Transverse colon (tissue), 4 donors: ENCODE measurements at regions not wholly inside any gene's neighbourhood (a gene's known extent, or its start where the extent isn't known, plus 50 kb on each side); places are given as distances from the start of the nearest gene placed in this dataset.

ENCODE experiments used
- DNase-seq: peaks from one replicate; pipeline ENCODE4 v3.0.0-alpha.2; 2019
- H3K27ac ChIP-seq, 4 donors: fragments of 200-600 bp; sonication (generic); 2 replicates each; pipeline ENCODE4 v1.5.1; 2016 to 2018; ENCODE audit warnings: inconsistent platforms in 4 of 4
- H3K27me3 ChIP-seq: fragments of 200-600 bp; sonication (generic); 2 replicates; pipeline ENCODE4 v1.5.1; 2017; ENCODE audit warnings: inconsistent platforms
- H3K36me3 ChIP-seq, 4 donors: fragments of 200-600 bp; sonication (generic); 2 replicates each; pipeline ENCODE4 v1.5.1; 2017 to 2019; ENCODE audit warnings: inconsistent platforms in 4 of 4
- H3K4me1 ChIP-seq, 4 donors: fragments of 200-600 bp; sonication (generic); 2 replicates each; pipeline ENCODE4 v1.5.1; 2017 to 2020; ENCODE audit warnings: inconsistent platforms in 4 of 4
- H3K4me3 ChIP-seq, 4 donors: fragments of 200-600 bp; sonication (generic); 1 replicate in 1 of 4; 2 replicates in 3 of 4; pipeline versions ENCODE4 v1.5.1 to v1.6.1; 2017 to 2019; ENCODE audit warnings: inconsistent platforms in 4 of 4
- H3K9me3 ChIP-seq, 2 donors: fragments of 200-600 bp; sonication (generic); 2 replicates each; pipeline ENCODE4 v1.5.1; 2017 to 2019; ENCODE audit warnings: inconsistent platforms in 2 of 2
- EP300 ChIP-seq: sonication (generic); formaldehyde crosslinking; IDR thresholded peaks from one replicate; pipeline ENCODE4 v1.6.1; 2017; ENCODE audit warnings: antibody characterized with exemption, low read depth
- POLR2A ChIP-seq: fragments of 450-650 bp; IDR thresholded peaks from one replicate; pipeline ENCODE4 v1.6.1; 2016; ENCODE audit warnings: antibody characterized with exemption, mild to moderate bottlenecking, moderate library complexity
- POLR2AphosphoS5 ChIP-seq, 3 donors: sonication (generic); formaldehyde crosslinking; IDR thresholded peaks; one replicate each; pipeline ENCODE4 v1.6.1; 2016; ENCODE audit warnings: antibody characterized with exemption in 3 of 3
- WGBS, 2 donors: methylation state at CpG; one replicate each; pipeline ENCODE4 v1.1.5; 2018; ENCODE audit warnings: low coverage in 1 of 2; 5-methylcytosine and 5-hydroxymethylcytosine counted together
- in situ Hi-C, 4 donors: fragments of 200-750 bp; cut with MboI; loops; one replicate each; pipeline versions ENCODE4 v1.15.0 to v1.15.1; 2017; ENCODE audit warnings: low sequenced_read_pairs in 3 of 4, low pct_ligation_motif_present in 1 of 4, low pct_unique_long_range_greater_than_20kb in 1 of 4
- intact Hi-C: fragments of 100-400 bp; cut with DNase I; formaldehyde crosslinking; loops from one replicate; pipeline ENCODE4 v1.15.1; 2023; ENCODE audit warnings: low total_unique reads
- TF ChIP-seq, protein P1 (sequence below), 5 experiments: fragments of 200-600 bp in 3 of 5; fragments of 450-650 bp in 2 of 5; sonication (generic) in 3 of 5; IDR thresholded peaks; 1 replicate in 2 of 5; 2 replicates in 3 of 5; pipeline ENCODE4 v1.5.1; 2016 to 2017; ENCODE audit warnings: antibody characterized with exemption in 5 of 5, inconsistent platforms in 3 of 5, mild to moderate bottlenecking in 2 of 5, moderate library complexity in 1 of 5

DNA sequence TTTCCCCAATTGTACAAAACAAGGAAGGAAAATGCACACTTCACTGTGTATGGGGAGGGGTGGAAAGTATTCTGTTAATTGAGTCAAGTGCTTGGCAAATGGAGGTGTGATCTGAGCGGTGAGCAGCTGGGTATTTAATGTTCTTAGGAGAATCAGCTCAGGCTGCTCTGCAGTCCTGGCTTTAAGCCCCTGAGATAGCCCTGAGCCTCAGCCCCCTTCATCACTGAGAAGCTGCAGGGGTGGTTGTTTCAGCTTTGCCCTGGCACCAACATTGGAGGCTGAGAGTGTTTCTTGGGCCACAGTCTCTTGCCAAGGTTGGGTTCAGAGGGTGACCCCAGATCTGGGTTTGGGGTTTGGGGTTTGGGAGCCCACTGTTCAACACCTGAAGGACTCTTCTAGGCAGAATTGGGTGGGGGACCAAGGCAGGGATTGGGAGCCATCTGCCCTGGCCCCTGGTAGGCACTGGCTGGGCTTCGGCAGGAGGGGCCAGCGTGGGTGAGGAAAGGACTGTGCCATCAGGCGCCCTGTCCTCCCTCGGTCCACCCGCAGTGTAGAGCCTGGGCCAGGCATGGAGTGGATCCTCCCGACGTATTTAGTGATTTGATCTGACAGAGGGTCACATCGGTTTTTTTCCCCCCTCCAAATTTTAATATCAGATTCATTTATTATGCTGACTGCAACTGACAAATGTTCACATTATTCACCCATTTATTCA, 66.7 kb upstream of the ZNF536 start:
- in situ Hi-C loops: no loop called here
- H3K4me1 ChIP-seq: no peaks in the 10 kb centered on the region
- no peak overlapping the region for H3K4me3 ChIP-seq
- WGBS, 2 donors: 88 to 100% methylated on average over 1 to 9 of the region's 9 CpGs
- no peaks in the 10 kb centered on the region for H3K27me3 ChIP-seq
- H3K36me3 ChIP-seq: no peaks in the 10 kb centered on the region
- TF ChIP-seq POLR2A (no peak), EP300 (no peak), POLR2AphosphoS5 (IDR thresholded peaks at IDR 0.05) (no peak)
- TF ChIP-seq, protein P1, sequence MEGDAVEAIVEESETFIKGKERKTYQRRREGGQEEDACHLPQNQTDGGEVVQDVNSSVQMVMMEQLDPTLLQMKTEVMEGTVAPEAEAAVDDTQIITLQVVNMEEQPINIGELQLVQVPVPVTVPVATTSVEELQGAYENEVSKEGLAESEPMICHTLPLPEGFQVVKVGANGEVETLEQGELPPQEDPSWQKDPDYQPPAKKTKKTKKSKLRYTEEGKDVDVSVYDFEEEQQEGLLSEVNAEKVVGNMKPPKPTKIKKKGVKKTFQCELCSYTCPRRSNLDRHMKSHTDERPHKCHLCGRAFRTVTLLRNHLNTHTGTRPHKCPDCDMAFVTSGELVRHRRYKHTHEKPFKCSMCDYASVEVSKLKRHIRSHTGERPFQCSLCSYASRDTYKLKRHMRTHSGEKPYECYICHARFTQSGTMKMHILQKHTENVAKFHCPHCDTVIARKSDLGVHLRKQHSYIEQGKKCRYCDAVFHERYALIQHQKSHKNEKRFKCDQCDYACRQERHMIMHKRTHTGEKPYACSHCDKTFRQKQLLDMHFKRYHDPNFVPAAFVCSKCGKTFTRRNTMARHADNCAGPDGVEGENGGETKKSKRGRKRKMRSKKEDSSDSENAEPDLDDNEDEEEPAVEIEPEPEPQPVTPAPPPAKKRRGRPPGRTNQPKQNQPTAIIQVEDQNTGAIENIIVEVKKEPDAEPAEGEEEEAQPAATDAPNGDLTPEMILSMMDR (IDR thresholded peaks at IDR 0.05): no peak
- DNase-seq: no peak
- no peaks in the 10 kb centered on the region for H3K9me3 ChIP-seq
- no peak overlapping the region for H3K27ac ChIP-seq
- intact Hi-C loops: no loop called here

DNA sequence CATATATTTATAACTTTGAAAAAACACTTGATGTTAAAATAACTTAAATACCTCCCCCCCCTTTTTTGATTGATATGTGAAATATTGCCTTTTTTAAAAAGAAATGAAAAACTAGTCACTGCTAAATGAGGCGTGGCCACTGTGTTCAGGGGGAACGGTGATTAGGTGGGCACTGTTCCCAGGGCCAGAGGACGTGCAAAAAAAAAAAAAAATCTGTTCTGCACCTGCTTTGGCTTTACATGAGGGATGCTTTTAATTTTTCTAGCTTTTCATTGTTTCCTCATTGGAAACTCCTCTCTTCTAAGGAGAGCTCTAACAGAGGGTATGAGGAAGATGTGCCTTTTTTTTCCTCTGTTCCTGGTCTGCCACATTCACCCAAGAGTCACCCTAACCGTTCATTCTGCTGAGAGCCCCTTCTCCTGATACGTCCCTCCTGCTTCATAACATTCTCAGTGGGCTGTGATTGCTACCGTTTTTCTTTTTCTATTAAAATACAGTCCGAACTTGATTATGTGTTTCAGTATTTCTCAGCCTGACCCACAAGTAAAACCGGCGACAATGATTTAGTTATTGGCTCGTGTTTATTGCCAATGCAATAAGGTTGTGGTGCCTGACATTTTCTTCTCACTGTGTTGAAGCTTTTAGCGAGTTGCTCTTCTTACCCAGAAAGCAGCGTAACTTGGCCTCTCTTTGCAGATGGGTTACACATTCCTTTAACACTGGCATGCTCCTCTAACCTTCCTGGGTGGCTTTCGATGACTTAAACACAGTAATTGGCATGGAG, 64.8 kb upstream of the ZNF536 start:
- Histone ChIP-seq H3K9me3 (no peaks in the 10 kb centered on the region), H3K4me1 (no peaks in the 10 kb centered on the region), H3K4me3 (no peak overlapping the region), H3K27ac (no peak overlapping the region), H3K36me3 (no peaks in the 10 kb centered on the region), H3K27me3 (no peaks in the 10 kb centered on the region)
- in situ Hi-C loops (no loop called here), intact Hi-C loops (no loop called here)
- TF ChIP-seq POLR2A (no peak), POLR2AphosphoS5 (IDR thresholded peaks at IDR 0.05) (no peak), EP300 (no peak)
- TF ChIP-seq, protein P1 (IDR thresholded peaks at IDR 0.05): no peak
- DNase-seq: no peak
- WGBS, 2 donors: 57 to 63% methylated on average over 13 of the region's 13 CpGs

DNA sequence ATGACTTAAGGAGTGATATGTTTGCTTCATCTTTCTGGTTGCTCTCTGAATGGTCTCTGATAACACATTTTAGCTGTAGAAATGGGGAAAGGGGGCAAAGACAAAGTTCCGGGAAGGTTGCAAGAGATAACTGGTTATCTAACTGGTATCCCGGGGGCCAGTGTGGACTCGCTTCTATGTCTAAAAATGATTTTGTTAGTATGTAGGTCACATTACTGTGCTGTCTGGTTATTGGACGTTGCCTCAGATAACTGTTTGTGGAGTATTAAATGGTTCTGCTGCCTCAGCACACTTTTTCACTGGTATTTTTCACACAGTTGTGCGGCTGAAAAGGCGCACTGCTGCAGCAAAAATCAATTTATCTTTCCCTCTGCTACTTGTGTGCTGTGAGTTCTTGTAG, 63.0 kb upstream of the ZNF536 start:
- in situ Hi-C loops (no loop called here), intact Hi-C loops (no loop called here)
- H3K4me1 ChIP-seq: no peaks in the 10 kb centered on the region
- H3K27me3 ChIP-seq: no peaks in the 10 kb centered on the region
- TF ChIP-seq, protein P1 (IDR thresholded peaks at IDR 0.05): no peak
- TF ChIP-seq EP300: no peak
- no peak for TF ChIP-seq POLR2A
- no peak for TF ChIP-seq POLR2AphosphoS5 (IDR thresholded peaks at IDR 0.05)
- DNase-seq: no peak
- 67 to 80% methylated on average over 5 to 6 of the region's 6 CpGs for WGBS, 2 donors
- no peaks in the 10 kb centered on the region for H3K9me3 ChIP-seq
- H3K4me3 ChIP-seq: no peak overlapping the region
- no peaks in the 10 kb centered on the region for H3K36me3 ChIP-seq
- no peak overlapping the region for H3K27ac ChIP-seq

DNA sequence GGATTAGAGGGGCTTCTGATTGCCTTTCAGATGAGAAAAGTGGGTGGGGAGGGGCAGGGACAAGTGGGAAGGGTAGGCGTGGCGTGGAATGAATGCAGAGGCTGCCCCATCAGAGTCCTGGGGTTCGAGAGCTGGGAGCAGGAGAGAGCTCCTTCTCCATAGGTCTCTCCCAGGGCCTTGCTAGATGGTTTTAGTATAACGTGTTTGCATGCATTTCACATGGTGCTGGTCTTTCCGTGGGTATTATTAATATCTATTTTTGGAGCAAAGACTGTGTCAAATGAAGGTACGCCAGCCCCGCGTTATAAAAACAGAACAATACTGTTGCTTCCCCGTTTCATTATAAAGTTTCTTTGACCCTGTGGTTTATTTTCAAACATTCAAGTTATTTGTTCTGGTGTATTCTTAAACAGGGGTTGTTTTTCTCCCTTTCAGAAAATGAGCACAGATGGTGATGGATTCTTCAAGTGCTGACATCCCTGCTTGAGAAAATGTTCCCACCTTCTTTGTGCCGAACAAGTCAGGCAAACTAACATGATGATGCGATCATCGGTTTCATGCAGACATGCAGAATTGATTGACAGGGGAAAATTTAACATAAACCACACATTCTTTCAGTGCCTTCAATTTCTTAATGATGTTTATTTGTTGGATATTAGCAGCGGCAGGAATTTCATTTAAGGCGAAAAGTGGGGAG, 62.1 kb upstream of the ZNF536 start:
- WGBS, 2 donors: 80 to 88% methylated on average over 9 to 14 of the region's 14 CpGs
- no peaks in the 10 kb centered on the region for H3K36me3 ChIP-seq
- no peak for DNase-seq
- no peaks in the 10 kb centered on the region for H3K4me1 ChIP-seq
- in situ Hi-C loops (no loop called here), intact Hi-C loops (no loop called here)
- H3K4me3 ChIP-seq: no peak overlapping the region
- no peak overlapping the region for H3K27ac ChIP-seq
- TF ChIP-seq EP300: no peak
- no peaks in the 10 kb centered on the region for H3K27me3 ChIP-seq
- no peaks in the 10 kb centered on the region for H3K9me3 ChIP-seq
